GM23248 (cell line): ENCODE measurements at regions not wholly inside any gene's neighbourhood (a gene's known extent, or its start where the extent isn't known, plus 50 kb on each side); places are given as distances from the start of the nearest gene placed in this dataset.

ENCODE experiments used
- EZH2 ChIP-seq: fragments of 200-600 bp; sonication (generic); IDR thresholded peaks from 2 replicates; pipeline ENCODE4 v1.6.1; 2018; ENCODE audit warnings: antibody characterized with exemption, mild to moderate bottlenecking; ENCODE audit not compliant: insufficient read depth, poor library complexity, severe bottlenecking
- EZH2phosphoT487 ChIP-seq: fragments of 200-600 bp; sonication (generic); IDR thresholded peaks from 2 replicates; pipeline ENCODE4 v1.6.1; 2018; ENCODE audit warnings: antibody characterized with exemption, moderate library complexity, mild to moderate bottlenecking, low read depth; ENCODE audit not compliant: insufficient read depth

DNA sequence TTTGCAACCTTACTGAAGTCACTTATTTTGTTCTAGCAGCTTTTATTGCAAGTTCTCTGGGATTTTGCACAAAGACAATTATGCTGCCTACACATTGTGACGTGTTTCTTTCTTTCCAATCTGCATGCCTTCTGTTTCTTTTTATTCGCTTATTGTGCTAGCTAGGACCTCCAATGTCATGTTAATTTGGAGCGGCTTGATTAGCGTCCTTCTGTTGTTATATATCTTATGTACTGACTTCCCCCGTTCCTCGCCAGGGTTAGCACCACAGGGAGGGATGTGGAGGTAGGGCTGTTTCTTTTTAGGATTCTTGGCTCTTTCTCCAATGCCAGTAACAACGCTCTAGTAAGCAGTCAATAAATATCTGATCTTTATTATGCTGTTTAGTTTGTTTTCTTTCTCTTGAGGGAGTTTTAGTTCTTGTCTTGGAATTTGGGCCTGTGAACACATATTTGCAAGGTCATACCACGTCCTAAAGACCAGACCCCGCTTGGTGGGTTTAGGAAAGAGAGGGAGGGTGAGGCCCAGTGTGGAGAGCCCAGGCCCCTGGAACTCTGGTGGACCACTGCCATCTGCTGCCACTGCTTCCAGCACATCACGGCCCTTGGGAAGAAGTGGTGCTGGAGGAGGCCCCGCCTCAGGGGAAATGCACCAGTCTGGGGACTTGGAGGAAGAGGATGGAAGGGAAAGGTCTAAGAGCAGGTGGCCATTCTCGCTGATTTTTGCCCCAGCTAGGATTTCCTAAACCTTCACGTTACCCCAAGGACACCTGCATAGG is 129.1 kb downstream of the TRIML1 start:
- TF ChIP-seq EZH2 (no peak), EZH2phosphoT487 (no peak)
